SU-DHL-6 (cell line): ENCODE measurements at regions not wholly inside any gene's neighbourhood (a gene's known extent, or its start where the extent isn't known, plus 50 kb on each side); places are given as distances from the start of the nearest gene placed in this dataset.
"Not testable (repeated sequence)": the region's sequence is repeated elsewhere in the genome, so short reads cannot be mapped to it uniquely, and the experiment has no call there.

Source experiments
- CTCF ChIP-seq: fragments of 200-600 bp; sonication (generic); IDR thresholded peaks from one replicate; pipeline ENCODE4 v1.5.1; 2017; ENCODE audit warnings: antibody characterized with exemption, mild to moderate bottlenecking, low read length, moderate library complexity; ENCODE audit not compliant: insufficient read depth, poor library complexity, severe bottlenecking
- EZH2phosphoT487 ChIP-seq: fragments of 200-600 bp; sonication (generic), shearing (Covaris generic); conservative IDR thresholded peaks from 2 replicates; pipeline ENCODE4 v1.6.1; 2018; ENCODE audit warnings: mild to moderate bottlenecking, antibody characterized with exemption, low read length, moderate library complexity, mixed read lengths

- TF ChIP-seq EZH2phosphoT487, CTCF: not testable (repeated sequence)
Measured at GRCh38 chr6:80510521-80510920, 404.1 kb downstream of the BCKDHB start.
